ENCODE measurements at regions not wholly inside any gene's neighbourhood (a gene's known extent, or its start where the extent isn't known, plus 50 kb on each side); places are given as distances from the start of the nearest gene placed in this dataset.

DNA sequence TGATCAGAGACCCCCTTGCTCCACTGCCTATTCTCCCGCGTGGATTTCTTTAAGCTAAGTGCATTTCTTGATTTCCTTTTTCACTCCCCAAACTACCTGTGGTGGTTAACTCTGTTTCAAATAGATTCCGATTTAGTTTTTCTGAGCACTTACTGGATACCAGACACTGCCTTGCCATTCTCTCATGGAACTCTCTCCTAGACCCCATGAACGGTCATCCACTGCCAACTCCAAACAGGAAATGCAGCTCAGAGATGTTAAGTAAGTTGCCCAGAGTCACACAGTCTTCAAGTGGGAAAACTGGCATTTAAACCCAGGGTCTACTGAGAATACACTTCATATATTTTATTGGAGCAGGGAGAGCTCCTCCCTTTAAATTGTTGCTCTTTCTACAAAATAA, 199.4 kb downstream of the MAF start:
- no peaks in the 10 kb centered on the region for H3K36me3 ChIP-seq (ENCODE audit: control insufficient read depth in 2 of 2, insufficient read depth in 1 of 2, low read length in 2 of 2)
- no peak overlapping the region for H3K4me3 ChIP-seq (ENCODE audit: low read depth, low read length)
- H3K4me1 ChIP-seq (ENCODE audit: control insufficient read depth, insufficient read depth, low read length), result no peaks in the 10 kb centered on the region
- H3K9me3 ChIP-seq (ENCODE audit: control insufficient read depth, insufficient read depth, low read depth, low read length), result no peaks in the 10 kb centered on the region
- POLR2A ChIA-PET, result no interaction called here
- TF ChIP-seq, protein P1, sequence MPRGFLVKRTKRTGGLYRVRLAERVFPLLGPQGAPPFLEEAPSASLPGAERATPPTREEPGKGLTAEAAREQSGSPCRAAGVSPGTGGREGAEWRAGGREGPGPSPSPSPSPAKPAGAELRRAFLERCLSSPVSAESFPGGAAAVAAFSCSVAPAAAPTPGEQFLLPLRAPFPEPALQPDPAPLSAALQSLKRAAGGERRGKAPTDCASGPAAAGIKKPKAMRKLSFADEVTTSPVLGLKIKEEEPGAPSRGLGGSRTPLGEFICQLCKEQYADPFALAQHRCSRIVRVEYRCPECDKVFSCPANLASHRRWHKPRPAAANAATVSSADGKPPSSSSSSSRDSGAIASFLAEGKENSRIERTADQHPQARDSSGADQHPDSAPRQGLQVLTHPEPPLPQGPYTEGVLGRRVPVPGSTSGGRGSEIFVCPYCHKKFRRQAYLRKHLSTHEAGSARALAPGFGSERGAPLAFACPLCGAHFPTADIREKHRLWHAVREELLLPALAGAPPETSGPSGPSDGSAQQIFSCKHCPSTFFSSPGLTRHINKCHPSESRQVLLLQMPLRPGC (tag by site-specific recombination; IDR thresholded peaks at IDR 0.05), result no peak
- TF ChIP-seq, protein P2, sequence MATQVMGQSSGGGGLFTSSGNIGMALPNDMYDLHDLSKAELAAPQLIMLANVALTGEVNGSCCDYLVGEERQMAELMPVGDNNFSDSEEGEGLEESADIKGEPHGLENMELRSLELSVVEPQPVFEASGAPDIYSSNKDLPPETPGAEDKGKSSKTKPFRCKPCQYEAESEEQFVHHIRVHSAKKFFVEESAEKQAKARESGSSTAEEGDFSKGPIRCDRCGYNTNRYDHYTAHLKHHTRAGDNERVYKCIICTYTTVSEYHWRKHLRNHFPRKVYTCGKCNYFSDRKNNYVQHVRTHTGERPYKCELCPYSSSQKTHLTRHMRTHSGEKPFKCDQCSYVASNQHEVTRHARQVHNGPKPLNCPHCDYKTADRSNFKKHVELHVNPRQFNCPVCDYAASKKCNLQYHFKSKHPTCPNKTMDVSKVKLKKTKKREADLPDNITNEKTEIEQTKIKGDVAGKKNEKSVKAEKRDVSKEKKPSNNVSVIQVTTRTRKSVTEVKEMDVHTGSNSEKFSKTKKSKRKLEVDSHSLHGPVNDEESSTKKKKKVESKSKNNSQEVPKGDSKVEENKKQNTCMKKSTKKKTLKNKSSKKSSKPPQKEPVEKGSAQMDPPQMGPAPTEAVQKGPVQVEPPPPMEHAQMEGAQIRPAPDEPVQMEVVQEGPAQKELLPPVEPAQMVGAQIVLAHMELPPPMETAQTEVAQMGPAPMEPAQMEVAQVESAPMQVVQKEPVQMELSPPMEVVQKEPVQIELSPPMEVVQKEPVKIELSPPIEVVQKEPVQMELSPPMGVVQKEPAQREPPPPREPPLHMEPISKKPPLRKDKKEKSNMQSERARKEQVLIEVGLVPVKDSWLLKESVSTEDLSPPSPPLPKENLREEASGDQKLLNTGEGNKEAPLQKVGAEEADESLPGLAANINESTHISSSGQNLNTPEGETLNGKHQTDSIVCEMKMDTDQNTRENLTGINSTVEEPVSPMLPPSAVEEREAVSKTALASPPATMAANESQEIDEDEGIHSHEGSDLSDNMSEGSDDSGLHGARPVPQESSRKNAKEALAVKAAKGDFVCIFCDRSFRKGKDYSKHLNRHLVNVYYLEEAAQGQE (tag by site-specific recombination; IDR thresholded peaks at IDR 0.05), result no peak
- H3K27ac ChIP-seq (ENCODE audit: extremely low read depth, low read depth, low read length), result no peak overlapping the region
- CTCF ChIA-PET, result interaction anchor here (0.6 kb wide), 1 partner anchor 201 kb away, joined by 4 read pairs; no protein-coding TSS in a partner anchor

DNA sequence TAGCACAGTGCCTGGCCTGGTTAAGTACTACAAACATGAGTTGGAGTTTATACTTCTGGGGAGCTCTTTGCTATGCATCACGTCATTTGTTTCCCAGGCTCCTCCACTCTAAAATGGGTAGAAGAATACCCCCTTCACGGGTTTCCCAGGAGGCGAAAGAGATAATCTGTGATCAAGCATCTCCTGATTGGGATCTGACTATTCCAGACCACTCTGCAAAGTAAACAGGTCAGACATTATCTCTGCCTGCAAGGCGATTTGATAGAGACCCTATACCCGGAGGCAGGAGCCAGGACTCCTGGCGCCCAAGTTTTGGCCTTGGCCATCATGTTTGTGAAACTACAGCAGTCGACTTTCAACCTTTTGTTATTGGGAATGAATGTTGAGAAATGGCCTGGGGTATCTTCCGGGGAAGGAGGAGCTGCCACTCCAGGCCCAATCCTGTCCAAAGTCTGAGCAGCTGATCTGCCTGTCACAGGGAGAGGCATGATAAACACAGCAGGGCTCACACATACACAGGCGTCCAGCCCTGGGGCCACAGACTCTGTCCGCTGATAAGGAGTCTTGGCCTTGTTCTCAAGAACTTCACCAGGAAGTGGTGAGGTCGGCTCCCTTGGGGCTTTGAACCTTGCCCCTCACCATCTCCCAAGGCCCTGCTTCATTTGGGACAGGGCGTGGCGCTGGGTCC, 199.9 kb downstream of the MAF start:
- no peak for TF ChIP-seq ZNF416 (tag by site-specific recombination; IDR thresholded peaks at IDR 0.05)
- TF ChIP-seq, protein P3, sequence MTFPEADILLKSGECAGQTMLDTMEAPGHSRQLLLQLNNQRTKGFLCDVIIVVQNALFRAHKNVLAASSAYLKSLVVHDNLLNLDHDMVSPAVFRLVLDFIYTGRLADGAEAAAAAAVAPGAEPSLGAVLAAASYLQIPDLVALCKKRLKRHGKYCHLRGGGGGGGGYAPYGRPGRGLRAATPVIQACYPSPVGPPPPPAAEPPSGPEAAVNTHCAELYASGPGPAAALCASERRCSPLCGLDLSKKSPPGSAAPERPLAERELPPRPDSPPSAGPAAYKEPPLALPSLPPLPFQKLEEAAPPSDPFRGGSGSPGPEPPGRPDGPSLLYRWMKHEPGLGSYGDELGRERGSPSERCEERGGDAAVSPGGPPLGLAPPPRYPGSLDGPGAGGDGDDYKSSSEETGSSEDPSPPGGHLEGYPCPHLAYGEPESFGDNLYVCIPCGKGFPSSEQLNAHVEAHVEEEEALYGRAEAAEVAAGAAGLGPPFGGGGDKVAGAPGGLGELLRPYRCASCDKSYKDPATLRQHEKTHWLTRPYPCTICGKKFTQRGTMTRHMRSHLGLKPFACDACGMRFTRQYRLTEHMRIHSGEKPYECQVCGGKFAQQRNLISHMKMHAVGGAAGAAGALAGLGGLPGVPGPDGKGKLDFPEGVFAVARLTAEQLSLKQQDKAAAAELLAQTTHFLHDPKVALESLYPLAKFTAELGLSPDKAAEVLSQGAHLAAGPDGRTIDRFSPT (tag by site-specific recombination; IDR thresholded peaks at IDR 0.05), result no peak
- TF ChIP-seq ZNF391 (tag by site-specific recombination; IDR thresholded peaks at IDR 0.05; ENCODE audit: borderline replicate concordance, low read depth), result no peak
- TF ChIP-seq ZNF596 (tag by site-specific recombination; IDR thresholded peaks at IDR 0.05), result no peak
- no peak for TF ChIP-seq ZNF174 (tag by site-specific recombination; IDR thresholded peaks at IDR 0.05)
- no peak for TF ChIP-seq ZNF768 (tag by site-specific recombination; IDR thresholded peaks at IDR 0.05)
- no peak for TF ChIP-seq ZNF701 (tag by site-specific recombination; IDR thresholded peaks at IDR 0.05)
- no peak for TF ChIP-seq ZNF558 (tag by site-specific recombination; IDR thresholded peaks at IDR 0.05)
- no peak for TF ChIP-seq KLF9 (tag by site-specific recombination; IDR thresholded peaks at IDR 0.05; ENCODE audit: low read depth)
- TF ChIP-seq ZNF146 (tag by site-specific recombination; IDR thresholded peaks at IDR 0.05), result no peak
- no peak for TF ChIP-seq ZNF654 (tag by site-specific recombination; IDR thresholded peaks at IDR 0.05; ENCODE audit: low read depth)
- no peak for TF ChIP-seq ZFP3 (tag by site-specific recombination; IDR thresholded peaks at IDR 0.05; ENCODE audit: low read depth)
- TF ChIP-seq, protein P4, sequence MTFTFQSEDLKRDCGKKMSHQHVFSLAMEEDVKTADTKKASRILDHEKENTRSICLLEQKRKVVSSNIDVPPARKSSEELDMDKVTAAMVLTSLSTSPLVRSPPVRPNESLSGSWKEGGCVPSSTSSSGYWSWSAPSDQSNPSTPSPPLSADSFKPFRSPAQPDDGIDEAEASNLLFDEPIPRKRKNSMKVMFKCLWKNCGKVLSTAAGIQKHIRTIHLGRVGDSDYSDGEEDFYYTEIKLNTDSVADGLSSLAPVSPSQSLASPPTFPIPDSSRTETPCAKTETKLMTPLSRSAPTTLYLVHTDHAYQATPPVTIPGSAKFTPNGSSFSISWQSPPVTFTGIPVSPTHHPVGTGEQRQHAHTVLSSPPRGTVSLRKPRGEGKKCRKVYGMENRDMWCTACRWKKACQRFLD (tag by site-specific recombination; IDR thresholded peaks at IDR 0.05), result no peak
- no peak for TF ChIP-seq PRDM1 (tag by site-specific recombination; IDR thresholded peaks at IDR 0.05)
- no peak for TF ChIP-seq MEIS1 (CRISPR knock-in tag; IDR thresholded peaks at IDR 0.05; ENCODE audit: borderline replicate concordance)
- no peak for TF ChIP-seq ZNF600 (tag by site-specific recombination; IDR thresholded peaks at IDR 0.05)
- no peak for TF ChIP-seq ZNF843 (tag by site-specific recombination; IDR thresholded peaks at IDR 0.05)
- no peaks in the 10 kb centered on the region for H3K9me3 ChIP-seq (ENCODE audit: control insufficient read depth, insufficient read depth, low read depth, low read length)
- ChIA-PET POLR2A (no interaction called here), CTCF (interaction anchor here (0.6 kb wide), 1 partner anchor 212 kb away, joined by 5 read pairs; no protein-coding TSS in a partner anchor)
- no peaks in the 10 kb centered on the region for H3K4me1 ChIP-seq (ENCODE audit: control insufficient read depth, insufficient read depth, low read length)
- no peak overlapping the region for H3K27ac ChIP-seq (ENCODE audit: extremely low read depth, low read depth, low read length)
- no peak overlapping the region for H3K4me3 ChIP-seq (ENCODE audit: low read depth, low read length)
- H3K36me3 ChIP-seq (ENCODE audit: control insufficient read depth in 2 of 2, insufficient read depth in 1 of 2, low read length in 2 of 2), result no peaks in the 10 kb centered on the region

Data from HEK293 (cell line).